ENCODE measurements at regions not wholly inside any gene's neighbourhood (a gene's known extent, or its start where the extent isn't known, plus 50 kb on each side); places are given as distances from the start of the nearest gene placed in this dataset.
"Not testable (repeated sequence)": the region's sequence is repeated elsewhere in the genome, so short reads cannot be mapped to it uniquely, and the experiment has no call there.

GRCh38 chr4:74505355-74505978, 60.5 kb downstream of the AREG start:
- H3K27ac Mint-ChIP-seq; H3K36me3 Mint-ChIP-seq; DNase-seq (ENCODE audit: low spot score); ATAC-seq; H3K9me3 Mint-ChIP-seq; H3K4me3 Mint-ChIP-seq; H3K4me1 Mint-ChIP-seq (ENCODE audit: low read depth in 2 of 2): not testable (repeated sequence)
- H3K27me3 Mint-ChIP-seq: peaks cover under 1 to 16% of the 10 kb centered on the region in 2 donors

GRCh38 chr4:74509363-74509762, 64.4 kb downstream of the AREG start:
- H3K4me1 Mint-ChIP-seq (ENCODE audit: low read depth in 2 of 2); H3K4me3 Mint-ChIP-seq: not testable (repeated sequence)
- peaks cover 0 to 16% of the 10 kb centered on the region in 2 donors for H3K27me3 Mint-ChIP-seq

GRCh38 chr4:74516303-74516702, 71.4 kb downstream of the AREG start:
- H3K9me3 Mint-ChIP-seq: no peaks in the 10 kb centered on the region
- no peak overlapping the region for H3K4me3 Mint-ChIP-seq
- H3K27ac Mint-ChIP-seq: no peak overlapping the region
- peaks cover 0 to 8% of the 10 kb centered on the region in 2 donors for H3K27me3 Mint-ChIP-seq
- no peak for DNase-seq (ENCODE audit: low spot score)
- H3K36me3 Mint-ChIP-seq: no peaks in the 10 kb centered on the region
- no peaks in the 10 kb centered on the region for H3K4me1 Mint-ChIP-seq (ENCODE audit: low read depth in 2 of 2)
- ATAC-seq: no peak

More at GRCh38 chr4:74509363-74509762, 64.4 kb downstream of the AREG start:
- not testable (repeated sequence) for H3K9me3 Mint-ChIP-seq; H3K36me3 Mint-ChIP-seq; ATAC-seq; H3K27ac Mint-ChIP-seq; DNase-seq (ENCODE audit: low spot score)

GRCh38 chr4:74517996-74518395, 73.1 kb downstream of the AREG start:
- Mint-ChIP-seq H3K9me3 (no peaks in the 10 kb centered on the region), H3K4me3 (no peak overlapping the region), H3K36me3 (no peaks in the 10 kb centered on the region), H3K27me3 (peaks cover 0 to 8% of the 10 kb centered on the region in 2 donors), H3K4me1 (ENCODE audit: low read depth in 2 of 2) (no peaks in the 10 kb centered on the region), H3K27ac (no peak overlapping the region)
- ATAC-seq (no peak), DNase-seq (ENCODE audit: low spot score) (no peak)

- Mint-ChIP-seq H3K27me3 (peaks cover 0 to 8% of the 10 kb centered on the region in 2 donors), H3K4me3 (no peak overlapping the region), H3K4me1 (ENCODE audit: low read depth in 2 of 2) (no peaks in the 10 kb centered on the region), H3K9me3 (no peaks in the 10 kb centered on the region), H3K27ac (no peak overlapping the region), H3K36me3 (no peaks in the 10 kb centered on the region)
- no peak for DNase-seq (ENCODE audit: low spot score)
- ATAC-seq: no peak
Observed at GRCh38 chr4:74522251-74522991, 77.5 kb downstream of the AREG start.

GRCh38 chr4:74523096-74523495, 78.2 kb downstream of the AREG start:
- DNase-seq (ENCODE audit: low spot score): no peak
- no peaks in the 10 kb centered on the region for H3K9me3 Mint-ChIP-seq
- H3K36me3 Mint-ChIP-seq: no peaks in the 10 kb centered on the region
- no peak for ATAC-seq
- H3K27ac Mint-ChIP-seq: no peak overlapping the region
- H3K27me3 Mint-ChIP-seq: peaks cover 1 to 8% of the 10 kb centered on the region in 2 donors
- no peak overlapping the region for H3K4me3 Mint-ChIP-seq
- H3K4me1 Mint-ChIP-seq (ENCODE audit: low read depth in 2 of 2): no peaks in the 10 kb centered on the region

- no peak for ATAC-seq
- H3K27me3 Mint-ChIP-seq: peaks cover 1 to 2% of the 10 kb centered on the region in 2 donors
Observed at GRCh38 chr4:74524985-74525384, 80.0 kb downstream of the AREG start.

GRCh38 chr4:74527049-74527448, 82.1 kb downstream of the AREG start:
- Mint-ChIP-seq H3K4me3 (no peak overlapping the region), H3K4me1 (ENCODE audit: low read depth in 2 of 2) (no peaks in the 10 kb centered on the region), H3K27me3 (peaks cover 2% of the 10 kb centered on the region in 2 donors), H3K27ac (no peak overlapping the region), H3K9me3 (no peaks in the 10 kb centered on the region), H3K36me3 (no peaks in the 10 kb centered on the region)
- no peak for DNase-seq (ENCODE audit: low spot score)
- no peak for ATAC-seq

More at GRCh38 chr4:74524985-74525384, 80.0 kb downstream of the AREG start:
- DNase-seq (ENCODE audit: low spot score): no peak
- Mint-ChIP-seq H3K27ac (no peak overlapping the region), H3K9me3 (no peaks in the 10 kb centered on the region), H3K4me1 (ENCODE audit: low read depth in 2 of 2) (no peaks in the 10 kb centered on the region), H3K36me3 (no peaks in the 10 kb centered on the region), H3K4me3 (no peak overlapping the region)

GRCh38 chr4:74528178-74528577, 83.2 kb downstream of the AREG start:
- no peaks in the 10 kb centered on the region for H3K9me3 Mint-ChIP-seq
- ATAC-seq: no peak
- H3K27ac Mint-ChIP-seq: no peak overlapping the region
- H3K27me3 Mint-ChIP-seq: peaks cover 6 to 7% of the 10 kb centered on the region in 2 donors
- DNase-seq (ENCODE audit: low spot score): no peak
- no peak overlapping the region for H3K4me3 Mint-ChIP-seq
- no peaks in the 10 kb centered on the region for H3K36me3 Mint-ChIP-seq
- no peaks in the 10 kb centered on the region for H3K4me1 Mint-ChIP-seq (ENCODE audit: low read depth in 2 of 2)

- Mint-ChIP-seq H3K4me1 (ENCODE audit: low read depth in 2 of 2) (no peaks in the 10 kb centered on the region), H3K27me3 (peaks cover 6 to 7% of the 10 kb centered on the region in 2 donors), H3K27ac (no peak overlapping the region), H3K9me3 (no peaks in the 10 kb centered on the region), H3K4me3 (no peak overlapping the region), H3K36me3 (no peaks in the 10 kb centered on the region)
- no peak for ATAC-seq
- no peak for DNase-seq (ENCODE audit: low spot score)
Observed at GRCh38 chr4:74529284-74530041, 84.5 kb downstream of the AREG start.

GRCh38 chr4:74531963-74532794, 87.2 kb downstream of the AREG start:
- no peak overlapping the region for H3K4me3 Mint-ChIP-seq
- ATAC-seq: no peak
- no peak for DNase-seq (ENCODE audit: low spot score)

GRCh38 chr4:74534121-74534520, 89.2 kb downstream of the AREG start:
- H3K27ac Mint-ChIP-seq: no peak overlapping the region
- ATAC-seq (no peak), DNase-seq (ENCODE audit: low spot score) (no peak)
- no peak overlapping the region for H3K4me3 Mint-ChIP-seq
- H3K9me3 Mint-ChIP-seq: no peaks in the 10 kb centered on the region
- H3K4me1 Mint-ChIP-seq (ENCODE audit: low read depth in 2 of 2): no peaks in the 10 kb centered on the region
- no peaks in the 10 kb centered on the region for H3K36me3 Mint-ChIP-seq
- H3K27me3 Mint-ChIP-seq: peaks cover 6 to 19% of the 10 kb centered on the region in 2 donors

More at GRCh38 chr4:74531963-74532794, 87.2 kb downstream of the AREG start:
- no peaks in the 10 kb centered on the region for H3K9me3 Mint-ChIP-seq
- no peak overlapping the region for H3K27ac Mint-ChIP-seq
- H3K27me3 Mint-ChIP-seq: peaks cover 6 to 11% of the 10 kb centered on the region in 2 donors
- no peaks in the 10 kb centered on the region for H3K4me1 Mint-ChIP-seq (ENCODE audit: low read depth in 2 of 2)
- H3K36me3 Mint-ChIP-seq: no peaks in the 10 kb centered on the region

GRCh38 chr4:74534936-74535335, 90.0 kb downstream of the AREG start:
- no peak for DNase-seq (ENCODE audit: low spot score)
- Mint-ChIP-seq H3K9me3 (no peaks in the 10 kb centered on the region), H3K27ac (no peak overlapping the region), H3K27me3 (peaks cover 6 to 19% of the 10 kb centered on the region in 2 donors), H3K36me3 (no peaks in the 10 kb centered on the region), H3K4me1 (ENCODE audit: low read depth in 2 of 2) (no peaks in the 10 kb centered on the region), H3K4me3 (no peak overlapping the region)
- no peak for ATAC-seq

Data from natural killer cell treated with Interleukin-12 subunit alpha and Interleukin-12 subunit beta and Interleukin-15 and Interleukin-18, amount 100 ng/mL, for 72 hours (primary cell).